ENCODE measurements at regions not wholly inside any gene's neighbourhood (a gene's known extent, or its start where the extent isn't known, plus 50 kb on each side); places are given as distances from the start of the nearest gene placed in this dataset.

GRCh38 chr4:188778905-188779304, 639.7 kb downstream of the TRIML1 start:
- TF ChIP-seq GATA2 (IDR thresholded peaks at IDR 0.05; ENCODE audit: low read depth, low read length) = no peak
- TF ChIP-seq GATA3 (IDR thresholded peaks at IDR 0.05; ENCODE audit: low read depth, low read length) = no peak

- TF ChIP-seq GATA2 (IDR thresholded peaks at IDR 0.05; ENCODE audit: low read depth, low read length) (no peak), GATA3 (IDR thresholded peaks at IDR 0.05; ENCODE audit: low read depth, low read length) (no peak)
Observed at GRCh38 chr4:188779581-188779980, 640.3 kb downstream of the TRIML1 start.

- TF ChIP-seq GATA2 (IDR thresholded peaks at IDR 0.05; ENCODE audit: low read depth, low read length) (no peak), GATA3 (IDR thresholded peaks at IDR 0.05; ENCODE audit: low read depth, low read length) (no peak)
Observed at GRCh38 chr4:188780028-188780427, 640.8 kb downstream of the TRIML1 start.

GRCh38 chr4:188780686-188781085, 641.4 kb downstream of the TRIML1 start:
- TF ChIP-seq GATA2 (IDR thresholded peaks at IDR 0.05; ENCODE audit: low read depth, low read length) = no peak
- TF ChIP-seq GATA3 (IDR thresholded peaks at IDR 0.05; ENCODE audit: low read depth, low read length) = no peak

- TF ChIP-seq GATA3 (IDR thresholded peaks at IDR 0.05; ENCODE audit: low read depth, low read length) = no peak
- TF ChIP-seq GATA2 (IDR thresholded peaks at IDR 0.05; ENCODE audit: low read depth, low read length) = no peak
Observed at GRCh38 chr4:188781655-188782054, 642.4 kb downstream of the TRIML1 start.

GRCh38 chr4:188783175-188783574, 643.9 kb downstream of the TRIML1 start:
- no peak for TF ChIP-seq GATA3 (IDR thresholded peaks at IDR 0.05; ENCODE audit: low read depth, low read length)
- no peak for TF ChIP-seq GATA2 (IDR thresholded peaks at IDR 0.05; ENCODE audit: low read depth, low read length)

- no peak for TF ChIP-seq GATA2 (IDR thresholded peaks at IDR 0.05; ENCODE audit: low read depth, low read length)
- no peak for TF ChIP-seq GATA3 (IDR thresholded peaks at IDR 0.05; ENCODE audit: low read depth, low read length)
Observed at GRCh38 chr4:188783606-188784160, 644.4 kb downstream of the TRIML1 start.

- no peak for TF ChIP-seq GATA2 (IDR thresholded peaks at IDR 0.05; ENCODE audit: low read depth, low read length)
Observed at GRCh38 chr4:188804861-188805260, 665.6 kb downstream of the TRIML1 start.

GRCh38 chr4:188811121-188811520, 671.9 kb downstream of the TRIML1 start:
- no peak for TF ChIP-seq GATA2 (IDR thresholded peaks at IDR 0.05; ENCODE audit: low read depth, low read length)
- TF ChIP-seq GATA3 (IDR thresholded peaks at IDR 0.05; ENCODE audit: low read depth, low read length) = no peak

- TF ChIP-seq GATA3 (IDR thresholded peaks at IDR 0.05; ENCODE audit: low read depth, low read length) (no peak), GATA2 (IDR thresholded peaks at IDR 0.05; ENCODE audit: low read depth, low read length) (no peak)
Observed at GRCh38 chr4:188812644-188813043, 673.4 kb downstream of the TRIML1 start.

- TF ChIP-seq GATA3 (IDR thresholded peaks at IDR 0.05; ENCODE audit: low read depth, low read length) (no peak), GATA2 (IDR thresholded peaks at IDR 0.05; ENCODE audit: low read depth, low read length) (no peak)
Observed at GRCh38 chr4:188818300-188818699, 679.1 kb downstream of the TRIML1 start.

- no peak for TF ChIP-seq GATA2 (IDR thresholded peaks at IDR 0.05; ENCODE audit: low read depth, low read length)
- TF ChIP-seq GATA3 (IDR thresholded peaks at IDR 0.05; ENCODE audit: low read depth, low read length) = no peak
Observed at GRCh38 chr4:188819233-188819632, 680.0 kb downstream of the TRIML1 start.

GRCh38 chr4:188821500-188821899, 682.3 kb downstream of the TRIML1 start:
- TF ChIP-seq GATA2 (IDR thresholded peaks at IDR 0.05; ENCODE audit: low read depth, low read length) = no peak
- TF ChIP-seq GATA3 (IDR thresholded peaks at IDR 0.05; ENCODE audit: low read depth, low read length) = no peak

GRCh38 chr4:188822698-188823097, 683.5 kb downstream of the TRIML1 start:
- TF ChIP-seq GATA3 (IDR thresholded peaks at IDR 0.05; ENCODE audit: low read depth, low read length) = no peak

- no peak for TF ChIP-seq GATA3 (IDR thresholded peaks at IDR 0.05; ENCODE audit: low read depth, low read length)
- TF ChIP-seq GATA2 (IDR thresholded peaks at IDR 0.05; ENCODE audit: low read depth, low read length) = no peak
Observed at GRCh38 chr4:188824553-188824952, 685.3 kb downstream of the TRIML1 start.

- TF ChIP-seq GATA2 (IDR thresholded peaks at IDR 0.05; ENCODE audit: low read depth, low read length) = no peak
Observed at GRCh38 chr4:188826393-188826792, 687.2 kb downstream of the TRIML1 start.

Measured in SH-SY5Y (cell line).